COLO668 (cell line): ENCODE measurements at regions not wholly inside any gene's neighbourhood (a gene's known extent, or its start where the extent isn't known, plus 50 kb on each side); places are given as distances from the start of the nearest gene placed in this dataset.

Experiments
- DNase-seq: peaks from one replicate; lab custom pipeline; 2025; ENCODE audit not compliant: unreplicated experiment; lab: John Stamatoyannopoulos, UW

DNA sequence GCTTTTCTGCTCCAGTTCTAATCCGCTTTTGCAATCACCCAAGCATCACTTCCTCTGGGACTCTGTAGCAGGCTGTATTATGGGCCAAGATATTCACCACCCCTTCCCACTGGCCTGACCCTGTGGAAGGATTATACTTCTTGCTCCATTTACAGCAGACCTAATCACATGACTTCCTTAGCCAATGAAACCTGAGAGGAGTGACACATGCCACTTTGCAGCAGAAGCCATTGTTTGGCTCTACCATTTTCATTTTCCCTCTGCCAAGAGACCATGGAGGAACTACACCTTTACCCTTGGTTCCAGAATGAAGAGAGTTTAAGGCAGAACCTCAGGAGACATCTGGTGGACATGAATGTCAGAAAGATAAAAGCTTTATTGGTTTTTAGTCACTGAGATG lies 134.9 kb upstream of the HSD17B12 start:
- DNase-seq = no peak

DNA sequence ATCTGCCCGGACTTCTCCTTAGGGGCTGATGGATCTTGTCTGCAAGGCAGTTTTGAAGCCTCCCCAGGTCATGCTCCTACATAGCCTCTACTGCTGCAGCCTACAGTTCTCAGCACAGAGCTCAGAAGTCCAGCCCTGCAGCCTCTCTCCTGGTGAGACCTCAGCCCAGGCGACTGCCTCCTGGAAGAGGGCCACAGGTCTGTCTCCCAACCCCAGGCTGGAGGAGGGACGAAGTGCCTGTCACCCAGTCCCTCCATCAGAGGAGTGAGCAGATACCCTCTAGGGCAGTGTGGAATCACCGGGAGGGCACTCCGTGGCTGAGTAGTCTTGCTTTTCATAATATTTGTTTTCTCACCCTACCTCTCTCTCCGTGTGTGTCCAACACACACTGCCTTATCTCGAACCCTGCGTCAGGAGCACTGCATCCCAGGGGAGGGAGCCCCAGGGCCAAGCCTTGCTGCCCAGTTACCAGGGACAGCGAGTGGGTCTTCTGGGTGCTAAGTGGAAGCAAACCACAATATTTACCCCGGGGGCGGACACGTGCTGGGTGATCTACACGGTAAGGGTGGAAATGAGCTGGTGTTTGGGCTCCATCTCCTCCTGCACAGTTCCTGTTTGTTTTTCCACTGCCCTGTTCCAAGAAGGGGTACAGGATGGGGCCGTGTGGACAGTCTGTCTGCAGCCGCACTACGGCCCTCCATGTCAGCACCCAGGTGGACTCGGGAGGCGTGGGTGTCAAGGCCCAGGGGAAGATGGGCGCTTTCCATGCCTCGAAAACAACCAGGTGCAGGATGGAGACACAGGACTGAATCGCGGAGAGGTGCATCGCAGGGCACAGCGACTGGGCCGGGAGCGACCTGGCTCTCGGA lies 133.7 kb upstream of the HSD17B12 start:
- peak; percentile 55 for DNase-seq

DNA sequence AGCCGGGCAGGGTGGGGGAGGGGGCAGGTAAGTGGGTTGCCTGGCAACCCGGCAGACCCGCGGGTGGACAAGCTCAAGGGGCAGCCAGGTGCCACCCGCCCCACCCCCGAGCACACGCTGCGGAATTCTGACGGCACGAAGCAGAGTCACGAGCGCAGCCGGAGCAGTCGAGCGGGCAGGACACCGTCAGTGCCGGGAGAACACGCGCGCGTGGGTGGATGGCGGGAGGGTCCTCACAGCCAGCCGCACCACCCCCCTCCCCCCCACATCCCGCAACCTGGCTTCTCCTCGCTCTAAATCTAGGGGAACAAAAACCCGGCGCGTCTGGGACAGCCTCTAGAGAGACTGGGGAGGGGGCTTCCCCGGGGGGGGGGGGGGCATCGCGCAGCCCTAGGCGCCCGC lies 133.1 kb upstream of the HSD17B12 start:
- DNase-seq = peak; percentile 69

GRCh38 chr11:43547889-43548381 lies 132.6 kb upstream of the HSD17B12 start:
- DNase-seq = peak; percentile 56

DNA sequence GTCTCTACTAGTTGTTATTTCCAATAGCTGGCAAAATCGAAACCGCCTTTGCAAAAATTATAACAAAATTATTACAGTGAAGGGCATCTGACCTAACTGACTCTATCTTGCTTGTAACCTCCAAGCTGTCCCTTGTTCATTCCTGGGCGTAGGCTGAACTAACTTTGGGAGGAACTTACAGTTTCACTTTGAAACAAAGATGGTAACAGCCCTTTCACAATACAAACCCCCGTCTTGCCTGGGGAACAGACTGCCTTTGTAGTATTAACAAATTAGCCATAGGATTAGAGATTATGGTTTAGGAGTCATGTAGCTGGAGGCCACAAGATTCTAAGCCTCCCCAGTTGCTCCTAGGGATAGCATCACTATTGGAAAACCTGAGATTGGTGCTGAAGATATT lies 131.6 kb upstream of the HSD17B12 start:
- DNase-seq = no peak

DNA sequence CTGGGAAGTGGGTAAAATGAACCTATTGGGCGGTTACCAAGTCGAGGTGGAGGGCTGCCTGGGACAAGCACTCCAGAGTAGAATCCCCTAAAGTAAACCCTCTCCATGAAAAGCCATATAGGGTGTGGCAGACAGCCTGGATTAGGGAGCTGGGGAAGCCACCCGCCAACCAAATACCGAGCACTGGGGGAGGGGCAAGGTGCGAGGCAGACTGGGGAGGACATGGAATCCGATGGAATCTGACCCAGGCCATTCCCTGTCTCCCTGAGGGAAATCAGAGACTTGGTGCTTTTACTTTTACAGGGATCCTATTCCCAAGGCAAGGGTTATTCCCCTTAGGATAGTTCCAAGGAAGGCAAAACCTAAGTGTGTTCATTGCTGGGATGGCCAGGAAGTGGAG lies 130.9 kb upstream of the HSD17B12 start:
- DNase-seq = no peak

- DNase-seq = no peak
Measured at GRCh38 chr11:43550714-43551113, 129.8 kb upstream of the HSD17B12 start.

- DNase-seq = no peak
Measured at GRCh38 chr11:43554148-43554473, 126.4 kb upstream of the HSD17B12 start.

- DNase-seq = no peak
Measured at GRCh38 chr11:43555186-43555585, 125.4 kb upstream of the HSD17B12 start.

DNA sequence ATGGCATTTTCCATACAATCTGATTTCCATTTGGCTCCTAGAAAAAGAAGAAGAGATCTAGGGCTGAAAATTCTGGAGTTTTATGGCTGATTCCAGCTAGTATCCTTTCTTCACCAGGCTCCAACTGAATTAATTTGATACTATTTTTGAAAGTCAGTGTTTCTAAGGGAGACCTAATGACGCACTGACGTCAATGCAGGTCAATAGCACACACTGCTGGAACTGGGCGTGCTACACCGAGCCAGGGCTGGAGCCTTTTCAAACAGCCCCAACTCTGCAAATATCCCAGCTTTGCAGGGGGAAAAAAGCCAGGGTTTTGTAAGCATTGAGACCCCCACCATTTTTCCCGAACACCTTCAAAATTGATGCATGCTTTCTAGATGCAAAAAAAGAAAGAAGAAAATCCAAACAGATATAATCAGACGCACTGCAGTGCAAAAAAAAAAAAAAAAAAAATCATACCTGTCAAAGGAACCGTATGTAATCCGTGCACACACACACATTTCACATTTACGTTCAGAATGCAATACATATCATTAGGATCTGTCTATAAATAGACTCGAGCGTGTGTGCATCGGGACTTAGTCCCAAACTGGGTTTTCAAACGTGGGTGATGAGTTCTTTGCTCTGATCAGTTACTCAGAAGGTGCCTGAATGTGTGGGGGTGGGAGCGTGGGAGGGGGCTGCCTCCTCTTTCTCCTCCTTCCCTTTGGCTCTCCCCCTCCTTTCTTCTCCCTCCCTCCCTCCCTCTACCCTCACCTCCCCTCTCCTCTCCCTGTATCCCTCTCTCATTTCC lies 124.5 kb upstream of the HSD17B12 start:
- no peak for DNase-seq

DNA sequence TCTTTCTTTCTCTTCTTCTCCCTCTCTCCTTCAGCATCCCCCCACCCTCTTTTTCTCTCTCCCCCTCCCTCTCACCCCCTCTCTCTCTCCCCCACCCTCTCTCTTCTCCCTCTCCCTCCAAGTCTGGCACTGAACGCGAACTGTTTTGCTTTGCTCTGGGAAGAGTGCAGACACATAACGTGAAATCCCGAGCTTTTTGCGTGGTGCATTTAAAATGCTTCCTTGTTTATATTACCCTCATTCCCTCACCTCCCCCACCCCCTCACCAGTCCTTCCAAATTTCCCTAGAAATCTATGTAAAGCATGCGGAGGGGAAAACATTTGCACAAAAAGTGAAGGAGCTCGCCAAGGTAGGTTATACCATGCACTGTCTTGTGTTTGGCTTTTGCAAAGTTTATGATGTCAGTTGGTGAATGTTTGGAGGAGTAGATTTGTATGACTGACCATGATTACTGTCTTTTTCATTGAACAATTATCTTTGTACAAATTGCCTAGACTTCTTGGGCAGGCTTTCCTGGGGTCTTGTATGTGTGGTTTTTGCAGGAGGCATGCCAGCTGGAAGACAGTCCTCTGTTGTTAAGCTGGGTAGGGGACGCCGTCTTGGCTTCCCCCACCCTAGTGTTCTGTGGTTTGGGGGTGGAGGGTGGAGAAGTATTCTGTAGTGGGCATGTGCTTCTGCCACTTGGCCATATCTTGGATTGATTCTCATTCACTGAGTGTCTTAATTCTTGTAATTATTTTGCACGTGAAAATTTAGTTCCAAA lies 123.7 kb upstream of the HSD17B12 start:
- no peak for DNase-seq

GRCh38 chr11:43557553-43558110 lies 122.9 kb upstream of the HSD17B12 start:
- no peak for DNase-seq

GRCh38 chr11:43558146-43558545 lies 122.4 kb upstream of the HSD17B12 start:
- DNase-seq = no peak

DNA sequence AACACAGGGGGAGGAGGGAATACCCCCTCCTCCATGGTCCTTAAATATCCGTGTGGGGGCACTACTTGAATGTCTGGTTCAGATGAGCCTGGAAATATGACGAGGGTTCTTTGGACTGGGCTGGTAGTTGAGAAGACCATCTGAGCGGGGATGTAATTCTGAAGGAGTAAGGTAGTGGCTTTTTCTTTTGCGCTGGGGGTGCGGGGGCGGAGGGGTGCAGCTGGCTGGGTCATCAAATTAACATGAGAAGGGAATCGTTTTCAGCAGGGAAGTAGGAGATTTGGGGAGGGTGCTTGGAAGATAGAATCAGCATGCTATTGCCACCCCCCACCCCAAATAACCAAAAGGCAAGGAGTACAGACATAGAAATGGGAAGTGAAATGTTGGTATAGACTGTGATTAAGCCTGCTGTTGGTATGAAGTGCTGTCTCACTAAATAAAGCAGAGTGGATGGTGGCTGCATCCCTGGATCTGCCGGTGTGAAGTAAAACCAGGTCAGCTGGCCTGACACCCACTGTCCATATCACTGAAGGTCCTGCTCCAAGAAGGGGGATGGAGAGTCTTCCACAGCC lies 121.9 kb upstream of the HSD17B12 start:
- no peak for DNase-seq

DNA sequence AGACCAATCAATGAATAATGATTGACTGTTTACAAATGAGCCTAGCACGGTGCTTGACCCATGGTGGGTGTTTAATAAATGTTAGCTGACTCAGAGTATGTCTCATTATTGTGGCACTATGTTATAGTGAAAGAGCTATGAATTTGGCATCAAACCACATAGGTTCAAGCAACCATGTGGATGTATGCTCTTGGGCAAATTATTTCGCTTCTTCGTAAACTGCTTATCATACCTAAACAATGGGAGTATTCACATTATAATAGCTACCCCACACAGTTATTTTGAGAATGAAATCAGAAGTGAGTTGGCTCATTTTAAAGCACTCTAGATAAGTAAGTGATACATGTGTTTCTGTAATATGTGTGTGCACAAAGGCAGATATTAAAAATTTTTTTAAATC lies 118.7 kb upstream of the HSD17B12 start:
- no peak for DNase-seq

- no peak for DNase-seq
Measured at GRCh38 chr11:43567396-43567975, 113.1 kb upstream of the HSD17B12 start.

GRCh38 chr11:43573233-43573632 lies 107.3 kb upstream of the HSD17B12 start:
- DNase-seq = peak; percentile 15

DNA sequence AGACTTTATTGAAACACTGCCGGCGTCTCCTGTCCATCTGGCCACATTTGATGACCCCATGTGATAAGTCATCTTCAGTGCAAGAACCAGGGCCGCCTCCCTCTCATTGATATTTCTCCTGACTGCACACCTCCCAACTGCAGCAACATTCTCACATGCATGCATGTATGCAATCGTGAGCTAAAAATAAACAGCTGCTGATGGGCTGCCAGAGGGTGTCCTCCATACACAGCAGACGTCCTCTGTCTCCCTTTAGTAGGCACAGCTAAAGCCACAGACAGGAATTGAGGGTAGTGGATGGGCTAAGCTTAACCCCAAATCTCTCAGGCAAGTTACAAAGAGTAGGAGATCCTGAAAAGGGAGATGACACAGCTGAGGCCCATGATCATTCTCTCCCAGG lies 106.7 kb upstream of the HSD17B12 start:
- no peak for DNase-seq

DNA sequence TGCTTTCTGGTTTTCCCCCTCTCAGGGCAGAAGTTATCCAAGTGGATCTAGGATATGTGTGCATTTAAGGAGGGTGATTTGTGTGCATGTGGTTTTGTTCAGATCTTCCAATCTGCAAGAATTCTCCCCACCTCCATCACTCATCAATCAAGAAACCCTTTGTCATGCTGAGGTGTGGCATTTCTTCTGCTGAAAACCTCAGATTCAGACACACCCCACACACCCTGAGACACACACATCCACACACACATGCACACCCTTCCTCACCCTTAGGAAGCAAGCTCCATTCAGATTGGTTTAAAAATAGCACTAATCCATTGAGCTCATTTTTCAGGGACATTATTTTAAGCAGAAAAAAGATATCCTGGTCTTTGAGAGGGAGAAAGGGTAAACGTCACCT lies 106.1 kb upstream of the HSD17B12 start:
- DNase-seq = no peak
